ENCODE measurements at regions not wholly inside any gene's neighbourhood (a gene's known extent, or its start where the extent isn't known, plus 50 kb on each side); places are given as distances from the start of the nearest gene placed in this dataset.

GRCh38 chr14:100955201-100955600 is 51.7 kb upstream of the RTL1 start:
- no peak for DNase-seq

- DNase-seq: no peak
These were observed 59.0 kb upstream of the RTL1 start for GRCh38 chr14:100962494-100962893.

GRCh38 chr14:100965296-100965695 is 61.8 kb upstream of the RTL1 start:
- DNase-seq: no peak

- DNase-seq: no peak
These were observed 63.7 kb upstream of the RTL1 start for GRCh38 chr14:100967178-100967577.

GRCh38 chr14:100967930-100968329 is 64.4 kb upstream of the RTL1 start:
- DNase-seq: no peak

- DNase-seq: no peak
These were observed 68.8 kb upstream of the RTL1 start for GRCh38 chr14:100972118-100972897.

- no peak for DNase-seq
These were observed 72.1 kb upstream of the RTL1 start for GRCh38 chr14:100975671-100976070.

- no peak for DNase-seq
These were observed 75.6 kb upstream of the RTL1 start for GRCh38 chr14:100979079-100979478.

GRCh38 chr14:100979780-100980179 is 76.3 kb upstream of the RTL1 start:
- no peak for DNase-seq

GRCh38 chr14:100980823-100981222 is 77.3 kb upstream of the RTL1 start:
- DNase-seq: no peak

GRCh38 chr14:100981809-100982208 is 78.3 kb upstream of the RTL1 start:
- no peak for DNase-seq

GRCh38 chr14:100982353-100982752 is 78.8 kb upstream of the RTL1 start:
- DNase-seq: no peak

- no peak for DNase-seq
These were observed 79.2 kb upstream of the RTL1 start for GRCh38 chr14:100982762-100983161.

- DNase-seq: no peak
These were observed 80.2 kb upstream of the RTL1 start for GRCh38 chr14:100983710-100984109.

- DNase-seq: no peak
These were observed 84.5 kb upstream of the RTL1 start for GRCh38 chr14:100988011-100988410.

GRCh38 chr14:100988411-100988900 is 84.9 kb upstream of the RTL1 start:
- no peak for DNase-seq

GRCh38 chr14:100988956-100989355 is 85.4 kb upstream of the RTL1 start:
- DNase-seq: no peak

GRCh38 chr14:100989924-100990323 is 86.4 kb upstream of the RTL1 start:
- DNase-seq: no peak

- DNase-seq: no peak
These were observed 90.6 kb upstream of the RTL1 start for GRCh38 chr14:100994082-100994481.

- DNase-seq: no peak
These were observed 91.3 kb upstream of the RTL1 start for GRCh38 chr14:100994756-100995330.

- DNase-seq: no peak
These were observed 97.3 kb upstream of the RTL1 start for GRCh38 chr14:101000711-101001250.

- DNase-seq: no peak
These were observed 98.0 kb upstream of the RTL1 start for GRCh38 chr14:101001311-101002069.

GRCh38 chr14:101002738-101003137 is 99.2 kb upstream of the RTL1 start:
- DNase-seq: no peak

- DNase-seq: peak; percentile 14
These were observed 100.7 kb upstream of the RTL1 start for GRCh38 chr14:101004176-101004575.

All from femur (tissue), 1 donor.